K562 (cell line): ENCODE measurements at regions not wholly inside any gene's neighbourhood (a gene's known extent, or its start where the extent isn't known, plus 50 kb on each side); places are given as distances from the start of the nearest gene placed in this dataset.

Source experiments
- GABPB2 ChIP-seq: fragments of 250-450 bp; sonication (Bioruptor Pico); conservative IDR thresholded peaks from 2 replicates; pipeline ENCODE4 v1.5.1; 2021; ENCODE audit warnings: mild to moderate bottlenecking
- TFAM ChIP-seq: fragments of 250-450 bp; sonication (Bioruptor Pico); conservative IDR thresholded peaks from 2 replicates; pipeline ENCODE4 v1.5.0; 2021; ENCODE audit warnings: mild to moderate bottlenecking, moderate library complexity
- ZNF318 ChIP-seq, 2 experiments: fragments of 450-650 bp; IDR thresholded peaks; 2 replicates each; pipeline ENCODE4 v1.6.1; 2016; ENCODE audit warnings: mild to moderate bottlenecking in 2 of 2, borderline replicate concordance in 1 of 2, low read depth in 1 of 2, moderate library complexity in 1 of 2
- ZNF695 ChIP-seq: fragments of 450-650 bp; formaldehyde crosslinking; IDR thresholded peaks from 2 replicates; pipeline ENCODE4 v1.4.0; 2020; ENCODE audit warnings: mild to moderate bottlenecking, moderate library complexity

GRCh38 chr11:130787092-130787616 is 129.1 kb downstream of the SNX19 start (continued):
- TF ChIP-seq ZNF318 (IDR thresholded peaks at IDR 0.05; ENCODE audit: borderline replicate concordance in 1 of 2, low read depth in 1 of 2) (no peak), TFAM (CRISPR knock-in tag) (no peak), ZNF695 (no peak), GABPB2 (CRISPR knock-in tag) (no peak)
